ENCODE measurements at regions not wholly inside any gene's neighbourhood (a gene's known extent, or its start where the extent isn't known, plus 50 kb on each side); places are given as distances from the start of the nearest gene placed in this dataset.

GRCh38 chr15:91484141-91484540 lies 369.4 kb upstream of the SLCO3A1 start:
- TF ChIP-seq POLR2A (IDR thresholded peaks at IDR 0.05) (no peak), CTCF (IDR thresholded peaks at IDR 0.05) (no peak)
